T-helper 17 cell (primary cell): ENCODE measurements at regions not wholly inside any gene's neighbourhood (a gene's known extent, or its start where the extent isn't known, plus 50 kb on each side); places are given as distances from the start of the nearest gene placed in this dataset.

ENCODE experiments used
- ATAC-seq: fragments of 150-1000 bp; cut with Tn5 transposase; 2 replicates; pipeline ENCODE4 v1.10.0; 2021; ENCODE audit warnings: mild to moderate bottlenecking, moderate library complexity
- DNase-seq, 3 donors: peaks; one replicate each; pipeline versions ENCODE4 v3.0.0 to v3.0.0-alpha.2; 2020 to 2021
- H3K9me3 ChIP-seq: one replicate; pipeline ENCODE4 v1.7.0; 2013; ENCODE audit warnings: low read length, mild to moderate bottlenecking; ENCODE audit not compliant: control insufficient read depth, poor library complexity, severe bottlenecking
- H3K27ac Mint-ChIP-seq: one replicate; pipeline ENCODE4 v1.8.0; 2022; ENCODE audit warnings: mild to moderate bottlenecking, moderate library complexity, mixed read lengths
- H3K27me3 Mint-ChIP-seq: one replicate; pipeline ENCODE4 v1.8.0; 2022; ENCODE audit warnings: mixed read lengths
- H3K36me3 Mint-ChIP-seq: one replicate; pipeline ENCODE4 v1.8.0; 2022; ENCODE audit warnings: low read depth, mixed read lengths
- H3K4me1 Mint-ChIP-seq: one replicate; pipeline ENCODE4 v1.8.0; 2022; ENCODE audit warnings: mild to moderate bottlenecking, mixed read lengths
- H3K4me3 Mint-ChIP-seq: one replicate; pipeline ENCODE4 v1.8.0; 2022; ENCODE audit warnings: mild to moderate bottlenecking, moderate library complexity, mixed read lengths

DNA sequence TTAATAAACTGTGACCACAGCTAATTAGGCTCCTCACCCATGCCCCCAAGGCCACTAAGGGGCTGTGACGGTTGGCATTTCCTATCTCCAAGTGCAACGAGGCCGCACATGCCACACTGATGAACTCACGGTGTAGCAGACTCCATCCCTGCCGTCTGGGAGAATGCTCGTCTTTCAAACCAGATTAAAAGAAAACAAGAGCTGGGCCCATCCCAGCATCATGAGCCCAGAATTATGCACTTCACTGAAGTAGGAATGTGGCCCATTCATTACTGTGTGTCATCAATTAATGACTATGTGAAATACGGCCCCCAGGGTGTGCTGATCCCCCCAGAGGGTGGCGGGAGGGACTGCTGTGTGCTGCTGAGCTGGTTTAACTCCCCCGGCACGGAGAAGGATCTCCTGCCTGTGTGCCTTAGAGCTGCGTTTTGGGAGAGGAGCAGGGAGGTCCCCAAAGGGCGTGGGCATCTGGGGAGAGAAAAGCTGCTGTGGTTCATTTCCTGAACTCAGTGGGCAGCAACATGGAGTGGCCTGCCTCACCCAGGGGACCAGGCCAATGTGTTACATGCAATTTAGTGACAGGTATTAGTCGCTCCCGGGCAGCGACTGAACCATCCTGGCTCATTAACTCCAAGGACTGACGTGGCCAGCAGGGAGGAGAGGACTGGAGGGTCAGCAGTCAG is 194.5 kb downstream of the FOXL1 start:
- ATAC-seq, result no peak
- Mint-ChIP-seq H3K36me3 (no peaks in the 10 kb centered on the region), H3K27me3 (peaks cover 29% of the 10 kb centered on the region), H3K4me1 (no peaks in the 10 kb centered on the region), H3K4me3 (no peak overlapping the region), H3K27ac (no peak overlapping the region)
- DNase-seq, result no peak
- H3K9me3 ChIP-seq, result no peaks in the 10 kb centered on the region

DNA sequence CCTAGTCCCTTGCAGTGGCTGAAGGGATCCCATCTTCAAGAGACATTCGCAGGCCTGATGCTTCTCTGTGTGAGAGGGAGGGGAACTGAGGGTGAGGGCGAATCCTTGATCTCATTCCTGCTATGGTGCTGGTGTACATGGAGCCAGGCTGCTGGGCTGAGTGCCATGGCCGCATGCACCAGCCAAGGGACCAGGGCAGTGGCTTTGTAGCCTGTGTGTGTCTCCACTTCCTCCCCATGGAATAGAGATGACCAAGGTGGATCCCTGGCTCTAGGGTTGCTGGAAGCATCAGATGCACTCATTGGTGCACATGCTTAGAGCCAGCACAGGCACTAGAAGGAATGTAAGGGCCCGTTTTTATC is 195.0 kb downstream of the FOXL1 start:
- peaks cover 27% of the 10 kb centered on the region for H3K27me3 Mint-ChIP-seq
- H3K9me3 ChIP-seq, result no peaks in the 10 kb centered on the region
- DNase-seq, result no peak
- H3K36me3 Mint-ChIP-seq, result no peaks in the 10 kb centered on the region
- no peak overlapping the region for H3K27ac Mint-ChIP-seq
- no peak for ATAC-seq
- H3K4me1 Mint-ChIP-seq, result peaks cover 4% of the 10 kb centered on the region
- H3K4me3 Mint-ChIP-seq, result no peak overlapping the region

DNA sequence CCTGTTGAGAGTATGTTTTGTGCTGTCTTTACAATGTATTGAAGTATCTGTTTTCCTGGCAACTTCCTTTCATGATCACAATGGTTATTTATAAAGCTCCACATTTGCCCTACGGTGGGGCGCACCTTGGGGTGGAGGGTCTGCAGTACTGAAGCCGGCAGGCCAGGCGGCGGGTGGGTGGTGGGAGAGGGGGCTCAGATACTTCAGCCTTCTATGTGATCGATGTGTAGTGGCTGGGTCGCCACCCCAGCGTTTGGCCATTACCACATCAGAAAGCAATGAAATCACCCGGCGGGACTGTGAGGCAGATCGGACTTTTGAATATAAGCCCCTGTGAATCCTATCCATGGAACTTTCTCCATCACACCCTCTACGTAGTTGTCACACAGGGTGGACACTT is 196.6 kb downstream of the FOXL1 start:
- no peak for ATAC-seq
- Mint-ChIP-seq H3K36me3 (no peaks in the 10 kb centered on the region), H3K4me1 (peaks cover 4% of the 10 kb centered on the region), H3K27ac (no peak overlapping the region), H3K27me3 (peaks cover 24% of the 10 kb centered on the region), H3K4me3 (no peak overlapping the region)
- DNase-seq, result no peak
- no peaks in the 10 kb centered on the region for H3K9me3 ChIP-seq

DNA sequence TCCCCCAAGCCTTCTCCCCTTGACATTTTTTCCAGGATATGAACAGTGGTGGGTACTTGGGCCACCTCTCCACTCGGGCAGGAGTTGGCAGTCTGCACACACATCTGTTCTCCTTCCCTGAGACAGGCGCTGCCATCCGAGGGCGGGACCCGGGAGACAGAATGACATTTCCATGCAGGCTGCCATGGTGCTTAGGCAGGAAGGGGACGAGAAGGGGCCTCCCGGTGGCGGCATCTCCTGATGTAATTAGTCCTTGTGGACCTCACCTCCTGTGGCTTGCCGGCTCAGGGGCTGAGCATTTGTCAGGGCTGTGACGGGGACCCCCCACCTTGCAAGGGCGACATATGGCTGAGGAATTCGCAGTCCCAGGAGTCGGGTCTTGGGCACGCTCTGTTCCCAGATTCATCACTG is 197.2 kb downstream of the FOXL1 start:
- H3K27ac Mint-ChIP-seq, result no peak overlapping the region
- DNase-seq, result no peak
- H3K4me1 Mint-ChIP-seq, result peaks cover 4% of the 10 kb centered on the region
- no peak for ATAC-seq
- peaks cover 28% of the 10 kb centered on the region for H3K27me3 Mint-ChIP-seq
- H3K36me3 Mint-ChIP-seq, result no peaks in the 10 kb centered on the region
- no peak overlapping the region for H3K4me3 Mint-ChIP-seq
- H3K9me3 ChIP-seq, result no peaks in the 10 kb centered on the region

DNA sequence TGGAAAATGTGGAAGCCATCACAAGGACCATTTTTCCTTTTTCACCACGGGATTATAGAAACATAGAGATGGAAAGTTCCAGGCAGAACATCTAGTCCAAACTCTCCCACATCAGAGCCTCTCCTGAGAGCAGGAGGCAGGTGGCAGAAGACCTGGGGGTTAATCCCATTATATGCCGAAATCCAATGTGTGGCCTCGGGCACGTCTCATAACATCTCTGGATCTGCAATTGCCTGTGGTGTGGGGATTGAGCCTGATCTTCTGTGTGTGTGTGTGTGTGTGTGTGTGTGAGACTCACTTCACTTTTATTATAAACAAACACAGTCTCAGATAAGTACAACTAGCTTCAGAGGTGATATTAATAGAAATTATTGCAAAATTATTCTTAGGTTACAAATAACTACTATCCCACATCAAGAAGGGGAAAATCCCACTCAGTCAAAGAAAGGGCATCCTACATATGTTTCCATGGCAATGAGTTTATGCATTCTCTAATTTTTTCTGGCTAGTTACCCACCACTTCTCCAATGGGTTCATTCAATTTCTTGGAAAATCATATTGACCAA is 199.1 kb downstream of the FOXL1 start:
- Mint-ChIP-seq H3K27ac (no peak overlapping the region), H3K36me3 (no peaks in the 10 kb centered on the region), H3K27me3 (peaks cover 36% of the 10 kb centered on the region), H3K4me1 (peaks cover 4% of the 10 kb centered on the region), H3K4me3 (no peak overlapping the region)
- H3K9me3 ChIP-seq, result no peaks in the 10 kb centered on the region
- no peak for DNase-seq
- ATAC-seq, result no peak

DNA sequence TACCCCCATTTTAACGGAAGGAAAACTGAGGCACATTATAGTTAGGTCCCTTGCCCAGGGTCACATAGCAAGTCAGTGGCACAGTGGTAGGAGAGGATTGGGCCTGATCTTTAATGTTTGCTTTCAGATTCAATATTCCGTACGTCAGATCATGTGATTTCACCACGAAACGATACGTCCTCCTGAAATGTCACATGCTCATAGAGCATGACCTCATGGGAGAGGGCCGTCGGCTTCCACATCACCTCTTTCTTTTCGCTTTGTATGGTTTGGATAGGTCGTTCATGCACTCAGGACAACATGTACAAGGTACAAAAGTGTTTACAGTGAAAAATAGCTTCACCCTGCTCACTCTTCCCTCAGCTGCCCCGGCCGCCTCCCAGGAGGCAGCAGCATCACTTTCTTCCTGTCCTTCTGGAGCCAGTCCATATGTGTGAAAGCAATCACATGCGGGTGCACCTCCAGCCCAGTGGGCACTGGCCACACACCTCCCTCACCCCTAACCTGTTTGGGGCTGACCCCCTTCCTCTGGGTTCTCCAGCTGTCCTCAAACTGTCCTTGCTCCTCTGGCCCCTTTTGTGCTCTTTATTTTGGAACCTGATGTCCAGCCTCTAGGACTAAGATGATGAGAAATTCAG is 199.9 kb downstream of the FOXL1 start:
- H3K27me3 Mint-ChIP-seq, result peaks cover 31% of the 10 kb centered on the region

DNA sequence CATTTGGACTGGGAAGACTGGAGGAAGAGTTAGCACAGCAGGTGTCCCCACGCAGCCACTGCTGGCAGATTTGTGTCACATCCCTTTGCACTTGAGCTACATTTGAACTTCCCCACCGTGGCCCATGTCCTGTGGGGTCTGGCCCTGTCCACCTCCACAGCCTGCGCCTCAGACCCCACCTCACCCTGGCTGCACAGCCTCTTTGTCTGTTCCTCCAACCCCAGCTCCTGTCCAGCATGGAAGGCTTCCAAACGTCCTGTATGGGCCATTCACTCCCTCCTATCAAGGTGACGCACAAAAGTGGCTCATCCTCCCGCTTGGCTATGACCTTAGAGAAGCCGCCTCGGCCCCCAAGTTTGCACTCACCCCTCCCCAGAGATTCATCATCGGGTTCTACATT is 200.6 kb downstream of the FOXL1 start:
- no peak overlapping the region for H3K4me3 Mint-ChIP-seq
- H3K4me1 Mint-ChIP-seq, result peaks cover 4% of the 10 kb centered on the region
- H3K9me3 ChIP-seq, result no peaks in the 10 kb centered on the region
- H3K27me3 Mint-ChIP-seq, result peaks cover 29% of the 10 kb centered on the region
- no peaks in the 10 kb centered on the region for H3K36me3 Mint-ChIP-seq
- no peak overlapping the region for H3K27ac Mint-ChIP-seq
- DNase-seq, result no peak
- ATAC-seq, result no peak

More for the DNA sequence above, 199.9 kb downstream of the FOXL1 start:
- DNase-seq (no peak), ATAC-seq (no peak)
- no peaks in the 10 kb centered on the region for H3K36me3 Mint-ChIP-seq
- peaks cover 4% of the 10 kb centered on the region for H3K4me1 Mint-ChIP-seq
- no peak overlapping the region for H3K27ac Mint-ChIP-seq
- H3K4me3 Mint-ChIP-seq, result no peak overlapping the region
- no peaks in the 10 kb centered on the region for H3K9me3 ChIP-seq

DNA sequence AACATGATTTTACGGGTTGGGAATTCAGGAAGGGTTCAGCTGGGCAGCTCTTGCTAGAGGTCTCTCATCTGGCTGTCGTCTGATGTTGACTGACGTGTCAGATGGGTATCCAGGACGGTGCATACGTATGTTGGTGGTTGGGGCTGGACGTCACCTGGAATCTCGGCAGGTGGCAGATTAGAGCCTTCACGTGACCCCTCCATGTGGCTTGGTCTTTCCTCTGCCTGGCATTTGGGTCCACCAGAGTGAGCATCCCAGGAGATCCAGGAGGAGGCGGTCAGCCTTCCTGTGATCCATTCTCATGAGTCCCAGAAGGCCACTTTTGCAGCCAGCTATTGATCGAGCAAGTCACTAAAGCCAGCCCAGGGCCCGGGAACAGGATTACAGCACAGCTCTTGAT is 202.7 kb downstream of the FOXL1 start:
- ATAC-seq (no peak), DNase-seq (no peak)
- Mint-ChIP-seq H3K27ac (no peak overlapping the region), H3K4me1 (peaks cover 4% of the 10 kb centered on the region), H3K36me3 (peaks cover 3% of the 10 kb centered on the region), H3K27me3 (peaks cover 27% of the 10 kb centered on the region), H3K4me3 (no peak overlapping the region)
- H3K9me3 ChIP-seq, result no peaks in the 10 kb centered on the region

DNA sequence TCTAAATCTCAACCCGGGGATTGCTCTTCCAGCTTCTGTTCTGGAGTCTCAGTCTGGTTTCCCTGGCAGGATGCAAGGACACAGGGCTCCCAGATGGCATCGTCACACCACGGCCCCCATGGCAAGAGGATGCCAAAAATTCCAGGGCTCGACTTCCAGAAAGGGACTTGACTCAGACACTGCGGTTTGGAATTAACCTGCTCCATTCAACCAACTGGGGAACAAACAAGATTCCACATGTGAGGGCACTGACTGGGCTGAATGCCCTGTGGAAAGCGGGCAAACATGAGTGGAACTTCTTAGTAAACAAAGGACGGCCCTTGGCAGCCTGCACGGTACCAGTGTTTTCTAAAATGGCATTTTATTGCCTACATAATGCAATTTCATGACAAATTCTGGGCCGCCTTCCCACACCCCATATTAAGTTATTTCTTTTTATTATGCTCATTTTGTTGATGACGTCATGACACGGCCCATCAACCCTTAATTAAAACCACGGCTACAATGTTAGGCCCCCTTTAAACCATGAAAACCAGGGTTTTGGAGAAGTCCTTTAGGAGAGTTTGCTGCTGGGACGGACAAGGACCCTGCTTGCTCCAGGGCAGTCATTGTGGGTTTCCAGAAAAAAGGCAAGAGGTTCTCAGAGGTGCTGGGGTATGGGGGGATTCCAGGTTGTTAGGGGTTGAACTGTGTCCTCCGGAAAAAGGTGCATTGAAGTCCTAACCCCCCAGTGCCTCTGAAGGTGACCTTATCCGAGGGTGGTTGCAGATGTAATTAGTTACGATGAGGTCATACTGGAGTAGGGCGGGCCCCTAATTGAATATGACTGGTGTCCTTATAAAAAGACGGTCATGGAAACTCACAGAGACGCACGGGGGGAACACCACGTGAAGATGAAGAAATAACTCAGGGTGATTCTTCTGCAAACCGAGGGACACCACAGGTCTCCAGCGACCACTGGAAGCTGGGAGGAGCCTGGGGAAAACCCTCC is 205.6 kb downstream of the FOXL1 start:
- peaks cover 3% of the 10 kb centered on the region for H3K36me3 Mint-ChIP-seq
- H3K27me3 Mint-ChIP-seq, result peaks cover 30% of the 10 kb centered on the region
- no peaks in the 10 kb centered on the region for H3K9me3 ChIP-seq
- H3K4me1 Mint-ChIP-seq, result no peaks in the 10 kb centered on the region
- no peak overlapping the region for H3K4me3 Mint-ChIP-seq
- no peak overlapping the region for H3K27ac Mint-ChIP-seq
- ATAC-seq (no peak), DNase-seq (no peak)

DNA sequence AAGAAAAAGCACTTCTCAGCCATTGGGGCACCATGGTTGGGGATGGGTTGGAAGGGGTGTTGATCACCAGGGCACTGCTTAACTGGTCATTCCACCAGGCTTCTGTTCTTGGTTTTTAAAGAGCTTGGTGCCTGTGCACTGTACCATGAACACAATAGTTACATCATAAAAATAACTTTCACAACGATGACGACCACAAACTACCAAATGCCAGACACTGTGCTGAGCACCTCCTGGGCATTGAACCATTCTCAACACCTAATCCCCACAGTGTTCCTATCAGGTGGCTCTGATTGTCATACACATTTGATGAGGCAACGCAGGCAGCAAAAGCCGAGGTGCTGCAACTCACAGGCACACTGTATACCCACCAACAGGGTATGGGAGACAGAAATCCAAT is 208.0 kb downstream of the FOXL1 start:
- no peak overlapping the region for H3K4me3 Mint-ChIP-seq
- no peak overlapping the region for H3K27ac Mint-ChIP-seq
- no peaks in the 10 kb centered on the region for H3K9me3 ChIP-seq
- peaks cover 3% of the 10 kb centered on the region for H3K36me3 Mint-ChIP-seq
- peaks cover 40% of the 10 kb centered on the region for H3K27me3 Mint-ChIP-seq
- no peaks in the 10 kb centered on the region for H3K4me1 Mint-ChIP-seq
- ATAC-seq (no peak), DNase-seq (no peak)

DNA sequence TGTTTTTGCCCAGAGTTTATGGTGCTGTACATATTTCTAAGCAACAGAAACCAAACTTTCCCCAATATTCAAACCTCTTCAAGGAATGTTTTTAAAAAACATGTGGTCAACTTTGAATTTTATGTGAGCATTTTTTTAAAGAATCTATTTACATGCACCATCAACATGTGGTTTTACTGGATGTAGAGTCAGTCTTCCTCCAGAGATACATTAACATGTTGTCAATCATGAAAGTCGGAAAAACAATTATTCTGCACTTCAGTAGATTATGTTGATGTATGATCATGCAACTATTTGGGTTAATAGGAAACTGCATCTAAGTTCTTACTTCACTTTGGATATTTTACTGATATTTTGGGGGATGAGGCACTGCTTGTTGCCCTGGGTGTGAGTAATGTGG is 208.6 kb downstream of the FOXL1 start:
- ATAC-seq, result no peak

DNA sequence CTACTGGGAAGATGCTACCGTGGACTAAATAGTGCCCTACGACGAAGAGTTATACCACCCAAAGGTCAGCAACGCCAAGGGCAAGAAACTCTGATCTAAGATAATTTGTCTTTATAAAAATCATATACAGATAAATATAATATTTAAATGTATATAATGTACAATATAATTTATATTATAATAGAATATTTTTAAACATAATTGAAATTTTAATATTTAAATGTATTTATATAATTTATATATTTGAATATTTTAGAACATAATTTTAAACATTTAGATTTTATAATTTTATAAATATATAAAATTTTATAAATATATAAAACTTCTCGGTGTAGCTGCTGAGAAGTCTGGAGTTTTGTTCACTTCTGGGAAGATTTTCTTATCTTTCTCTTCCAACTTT is 209.2 kb downstream of the FOXL1 start:
- Mint-ChIP-seq H3K4me3 (no peak overlapping the region), H3K27me3 (peaks cover 46% of the 10 kb centered on the region), H3K27ac (no peak overlapping the region), H3K36me3 (peaks cover 3% of the 10 kb centered on the region), H3K4me1 (no peaks in the 10 kb centered on the region)
- no peak for ATAC-seq
- no peaks in the 10 kb centered on the region for H3K9me3 ChIP-seq
- DNase-seq, result no peak

More for the DNA sequence above, 208.6 kb downstream of the FOXL1 start:
- Mint-ChIP-seq H3K4me3 (no peak overlapping the region), H3K36me3 (peaks cover 3% of the 10 kb centered on the region), H3K4me1 (no peaks in the 10 kb centered on the region), H3K27me3 (peaks cover 45% of the 10 kb centered on the region), H3K27ac (no peak overlapping the region)
- H3K9me3 ChIP-seq, result no peaks in the 10 kb centered on the region
- DNase-seq, result no peak

DNA sequence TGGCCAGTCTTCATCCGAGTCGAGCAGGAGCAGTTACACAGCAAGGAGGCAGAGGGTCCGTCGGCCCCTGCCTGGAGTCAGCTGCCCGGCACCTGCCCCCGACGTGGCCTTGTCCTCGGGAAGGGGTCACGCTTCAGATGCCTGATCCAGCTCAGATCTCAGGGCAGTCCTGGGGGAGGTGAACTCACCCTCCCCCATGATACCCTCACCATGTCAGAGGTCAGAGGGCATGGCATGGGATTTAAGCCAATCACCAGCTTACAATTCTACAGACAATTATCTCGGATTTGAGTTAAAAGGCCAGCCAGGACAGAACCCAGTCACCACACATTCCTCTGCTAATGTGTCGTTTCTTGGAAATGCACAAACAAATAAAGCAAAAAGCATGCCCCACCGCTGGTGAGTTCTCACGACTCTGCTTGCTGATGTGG is 211.3 kb downstream of the FOXL1 start:
- Mint-ChIP-seq H3K4me1 (no peaks in the 10 kb centered on the region), H3K27me3 (peaks cover 51% of the 10 kb centered on the region), H3K4me3 (no peak overlapping the region), H3K36me3 (peaks cover 3% of the 10 kb centered on the region), H3K27ac (no peak overlapping the region)
- no peak for ATAC-seq
- DNase-seq, result no peak
- H3K9me3 ChIP-seq, result no peaks in the 10 kb centered on the region
